Right cardiac atrium (tissue), 5 donors: ENCODE measurements at regions not wholly inside any gene's neighbourhood (a gene's known extent, or its start where the extent isn't known, plus 50 kb on each side); places are given as distances from the start of the nearest gene placed in this dataset.
"Not testable (repeated sequence)": the region's sequence is repeated elsewhere in the genome, so short reads cannot be mapped to it uniquely, and the experiment has no call there.

Source experiments
- ATAC-seq, 2 donors: fragments of 200-7000 bp; cut with Tn5 transposase; one replicate each; pipeline versions ENCODE4 v1.8.0 to v1.9.1; 2020; ENCODE audit warnings: moderate library complexity in 2 of 2, mild to moderate bottlenecking in 1 of 2
- DNase-seq, 3 donors: peaks; one replicate each; pipeline ENCODE4 v3.0.0-alpha.2; 2020
- H3K27ac ChIP-seq: one replicate; pipeline ENCODE4 v1.5.1; 2013; ENCODE audit warnings: mild to moderate bottlenecking, low read length, control low read depth, moderate library complexity
- H3K27me3 ChIP-seq: one replicate; pipeline ENCODE4 v1.6.1; 2013; ENCODE audit not compliant: control insufficient read depth, insufficient read depth
- H3K4me1 ChIP-seq: one replicate; pipeline ENCODE4 v1.6.1; 2013; ENCODE audit warnings: low read length; ENCODE audit not compliant: control insufficient read depth, insufficient read depth
- H3K4me3 ChIP-seq: one replicate; pipeline ENCODE4 v1.5.1; 2013; ENCODE audit warnings: low read length, control low read depth
- H3K9me3 ChIP-seq: one replicate; pipeline ENCODE4 v1.6.1; 2013; ENCODE audit warnings: low read length; ENCODE audit not compliant: control insufficient read depth
- WGBS: extraction: QIAGEN DNeasy Blood & Tissue Kit; methylation state at CpG from one replicate; pipeline ENCODE4 v1.1.7; 2013; 5-methylcytosine and 5-hydroxymethylcytosine counted together
- intact Hi-C, 4 donors: fragments of 100-400 bp; cut with DNase I; formaldehyde crosslinking; loops; one replicate each; pipeline versions ENCODE4 v1.11.0 to v1.14.0; 2022 to 2023
- donor health status: healthy with polysubstance abuse.
- donor health status: DM: no; HTN: yes; CAD: no.
- donor health status: DM: no; HTN: no; CAD: no.
- donor health status: DM: no; HTN: yes; CAD: no; lungs with severe emphysema.
- donor health status: DM: yes; HTN: yes; CAD: no.

- H3K27me3 ChIP-seq, H3K27ac ChIP-seq, H3K4me1 ChIP-seq, intact Hi-C loops, H3K9me3 ChIP-seq, DNase-seq, H3K4me3 ChIP-seq: not testable (repeated sequence)
- 18% methylated on average over 4 of the region's 32 CpGs for WGBS
- peak; percentile 32 to 43 for ATAC-seq
Observed at GRCh38 chr1:143839182-143839581, 132.6 kb downstream of the FAM72C start.

GRCh38 chr1:143838598-143838929, 133.2 kb downstream of the FAM72C start:
- H3K27ac ChIP-seq, DNase-seq, H3K4me3 ChIP-seq, intact Hi-C loops, H3K4me1 ChIP-seq, H3K9me3 ChIP-seq, H3K27me3 ChIP-seq: not testable (repeated sequence)
- WGBS, result 0% methylated on average over 1 of the region's 21 CpGs
- ATAC-seq, result peak in 1 of 2 donors; percentile 13

GRCh38 chr1:143837924-143838597, 133.7 kb downstream of the FAM72C start:
- H3K9me3 ChIP-seq, H3K27me3 ChIP-seq, H3K27ac ChIP-seq, H3K4me1 ChIP-seq, intact Hi-C loops, H3K4me3 ChIP-seq: not testable (repeated sequence)
- peak in 1 of 3 donors; percentile 48 for DNase-seq
- WGBS, result 15% methylated on average over 25 of the region's 25 CpGs
- peak; percentile 28 to 38 for ATAC-seq

GRCh38 chr1:143833376-143833775, 138.4 kb downstream of the FAM72C start:
- 100% methylated on average over 1 of the region's 4 CpGs for WGBS
- H3K27me3 ChIP-seq, DNase-seq, intact Hi-C loops, H3K4me1 ChIP-seq, H3K4me3 ChIP-seq, ATAC-seq, H3K27ac ChIP-seq, H3K9me3 ChIP-seq: not testable (repeated sequence)

- H3K9me3 ChIP-seq, DNase-seq, ATAC-seq, H3K4me1 ChIP-seq, H3K27me3 ChIP-seq, H3K4me3 ChIP-seq, H3K27ac ChIP-seq, intact Hi-C loops: not testable (repeated sequence)
- WGBS, result 70% methylated on average over 5 of the region's 5 CpGs
Observed at GRCh38 chr1:143832379-143832716, 139.4 kb downstream of the FAM72C start.

- ATAC-seq, intact Hi-C loops, H3K9me3 ChIP-seq, H3K27me3 ChIP-seq, H3K4me1 ChIP-seq, DNase-seq, H3K27ac ChIP-seq, H3K4me3 ChIP-seq: not testable (repeated sequence)
- WGBS, result 13% methylated on average over 34 of the region's 34 CpGs
Observed at GRCh38 chr1:143831479-143832378, 140.1 kb downstream of the FAM72C start.

- intact Hi-C loops, H3K27me3 ChIP-seq, H3K4me3 ChIP-seq, H3K27ac ChIP-seq, DNase-seq, H3K4me1 ChIP-seq, H3K9me3 ChIP-seq: not testable (repeated sequence)
- ATAC-seq, result peak; percentile 35 to 61
- no CpG with 5 or more reads among the region's 1 CpG for WGBS
Observed at GRCh38 chr1:143826162-143826561, 145.6 kb downstream of the FAM72C start.

- DNase-seq, ATAC-seq, H3K4me3 ChIP-seq, intact Hi-C loops, H3K27ac ChIP-seq, H3K27me3 ChIP-seq, H3K9me3 ChIP-seq, H3K4me1 ChIP-seq: not testable (repeated sequence)
- 27% methylated on average over 1 of the region's 3 CpGs for WGBS
Observed at GRCh38 chr1:143824266-143824665, 147.5 kb downstream of the FAM72C start.

- no CpG with 5 or more reads among the region's 4 CpGs for WGBS
- DNase-seq, H3K4me3 ChIP-seq, H3K27me3 ChIP-seq, H3K27ac ChIP-seq, H3K4me1 ChIP-seq, H3K9me3 ChIP-seq, intact Hi-C loops: not testable (repeated sequence)
- ATAC-seq, result peak; percentile 61 to 78
Observed at GRCh38 chr1:143820058-143820457, 151.7 kb downstream of the FAM72C start.

GRCh38 chr1:143816369-143816768, 155.4 kb downstream of the FAM72C start:
- H3K4me1 ChIP-seq, H3K27ac ChIP-seq, H3K9me3 ChIP-seq, DNase-seq, intact Hi-C loops, H3K4me3 ChIP-seq, H3K27me3 ChIP-seq, ATAC-seq: not testable (repeated sequence)
- WGBS, result no CpG with 5 or more reads among the region's 1 CpG

GRCh38 chr1:143805374-143805773, 166.4 kb downstream of the FAM72C start:
- ATAC-seq, result peak; percentile 45 to 49

More at GRCh38 chr1:143805374-143805773, 166.4 kb downstream of the FAM72C start:
- intact Hi-C loops, H3K4me3 ChIP-seq, H3K9me3 ChIP-seq, H3K27ac ChIP-seq, DNase-seq, H3K27me3 ChIP-seq, H3K4me1 ChIP-seq: not testable (repeated sequence)
- WGBS, result no CpG with 5 or more reads among the region's 4 CpGs
